NCI-H128 (cell line): ENCODE measurements at regions not wholly inside any gene's neighbourhood (a gene's known extent, or its start where the extent isn't known, plus 50 kb on each side); places are given as distances from the start of the nearest gene placed in this dataset.
"Not testable (repeated sequence)": the region's sequence is repeated elsewhere in the genome, so short reads cannot be mapped to it uniquely, and the experiment has no call there.

Experiments used
- DNase-seq: peaks from one replicate; lab custom pipeline; 2025; ENCODE audit not compliant: unreplicated experiment; lab: John Stamatoyannopoulos, UW

GRCh38 chr3:5673521-5673920 lies 486.0 kb downstream of the EDEM1 start:
- DNase-seq: no peak

- DNase-seq: no peak
These were observed 487.8 kb downstream of the EDEM1 start for GRCh38 chr3:5675319-5675718.

- DNase-seq: no peak
These were observed 490.0 kb downstream of the EDEM1 start for GRCh38 chr3:5677555-5677954.

GRCh38 chr3:5678248-5678647 lies 490.7 kb downstream of the EDEM1 start:
- DNase-seq: no peak

GRCh38 chr3:5678844-5679243 lies 491.3 kb downstream of the EDEM1 start:
- no peak for DNase-seq

DNA sequence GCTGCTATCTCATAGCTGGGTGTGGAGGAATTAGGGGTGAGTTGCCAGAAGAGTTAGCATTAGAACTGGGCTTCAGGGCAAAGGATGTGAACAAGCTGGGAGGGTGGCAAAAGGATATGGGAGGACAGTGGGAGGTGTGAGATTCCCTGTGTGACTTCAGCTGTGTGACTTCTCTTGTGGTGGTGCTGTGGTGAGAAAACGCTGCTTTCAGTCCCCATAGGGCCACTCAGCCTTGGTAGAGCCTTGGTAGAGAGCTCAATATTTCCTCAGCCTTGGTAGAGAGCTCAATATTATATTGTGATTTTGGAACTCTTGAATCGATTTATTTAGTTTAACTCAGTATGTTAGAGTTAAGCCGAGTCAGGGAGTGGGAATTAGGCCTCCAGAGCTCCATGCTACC lies 499.7 kb downstream of the EDEM1 start:
- no peak for DNase-seq

DNA sequence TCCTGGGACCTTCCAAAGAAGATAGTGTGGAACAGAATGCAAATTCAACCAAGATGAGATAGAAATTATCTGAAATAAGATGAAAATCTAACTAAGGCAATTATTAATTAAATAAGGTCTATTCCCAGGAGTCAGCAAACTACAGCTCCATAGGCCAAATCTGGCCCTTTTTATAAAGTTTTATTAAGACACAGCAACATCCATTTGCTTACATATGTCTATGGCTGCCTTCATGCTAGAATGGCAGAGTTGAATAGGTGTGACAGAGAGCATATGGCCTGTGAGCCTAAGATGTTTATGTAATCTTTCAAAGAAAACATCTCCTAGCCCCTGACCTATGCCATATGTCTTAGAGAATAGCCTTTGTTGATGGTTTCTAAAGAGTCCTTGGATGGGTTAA lies 503.0 kb downstream of the EDEM1 start:
- no peak for DNase-seq

DNA sequence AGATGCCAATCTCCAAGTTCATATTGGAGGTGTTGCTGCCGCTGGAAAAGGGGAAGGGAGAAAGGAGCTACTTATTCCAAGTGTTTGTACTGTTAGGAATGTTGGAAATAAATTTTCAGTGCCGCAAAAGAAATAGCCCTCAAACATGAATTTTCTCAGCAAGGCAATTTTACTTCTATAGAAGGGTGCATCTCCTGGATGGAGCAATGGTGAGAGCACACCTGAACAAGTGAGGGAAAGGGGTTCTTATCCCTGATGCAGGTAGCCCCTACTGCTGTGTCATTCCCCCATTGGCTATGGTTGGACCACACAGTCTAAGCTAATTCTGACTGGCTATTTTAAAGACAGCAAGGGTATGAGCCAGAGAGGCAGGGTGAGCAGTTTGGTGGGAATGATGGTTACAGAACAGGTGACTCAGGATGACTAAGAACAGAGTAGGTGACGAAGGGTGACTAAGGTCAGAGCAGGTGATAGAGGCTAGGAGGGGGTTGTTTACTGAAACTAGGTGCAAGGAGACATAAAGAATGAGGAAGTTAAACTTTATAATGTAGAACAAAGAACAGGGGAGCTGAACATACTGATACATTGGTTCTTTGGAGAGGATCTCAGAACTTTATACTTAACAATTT lies 503.5 kb downstream of the EDEM1 start:
- no peak for DNase-seq

- DNase-seq: no peak
These were observed 504.9 kb downstream of the EDEM1 start for GRCh38 chr3:5692446-5692845.

- no peak for DNase-seq
These were observed 506.8 kb downstream of the EDEM1 start for GRCh38 chr3:5694266-5694665.

- no peak for DNase-seq
These were observed 511.3 kb downstream of the EDEM1 start for GRCh38 chr3:5698851-5699250.

DNA sequence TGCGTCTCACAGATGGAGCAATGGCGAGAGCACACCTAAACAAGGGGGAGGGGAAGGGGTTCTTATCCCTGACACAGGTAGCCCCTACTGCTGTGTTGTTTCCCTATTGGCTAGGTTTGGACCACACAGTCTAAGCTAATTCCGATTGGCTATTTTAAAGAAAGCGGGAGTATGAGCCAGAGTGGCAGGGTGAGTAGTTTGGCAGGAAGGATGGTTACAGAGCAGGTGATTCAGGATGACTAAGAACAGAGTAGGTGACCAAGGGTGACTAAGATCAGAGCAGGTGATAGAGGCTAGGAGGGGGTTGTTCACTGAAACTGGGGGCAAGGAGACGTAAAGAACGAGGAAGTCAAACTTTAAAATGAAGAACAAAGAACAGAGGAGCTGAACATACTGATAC lies 511.8 kb downstream of the EDEM1 start:
- no peak for DNase-seq

DNA sequence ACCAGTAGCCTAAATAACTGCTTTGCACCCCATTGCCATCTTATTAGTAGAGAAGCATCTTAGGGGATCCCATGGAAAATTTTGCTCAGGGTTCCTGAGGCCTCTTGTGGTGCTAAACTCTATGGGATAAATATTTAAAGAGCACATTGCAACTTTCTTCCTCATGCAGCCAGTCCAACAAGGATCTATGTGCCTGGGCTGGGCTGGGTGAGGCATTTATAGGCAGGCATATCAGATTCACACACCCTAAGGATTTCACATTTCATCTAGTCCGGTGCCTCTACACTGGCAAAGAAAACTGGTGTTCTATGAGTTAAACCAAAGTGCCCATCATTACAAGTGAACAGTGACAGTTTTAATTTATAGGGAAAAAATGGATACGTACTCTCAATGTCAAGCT lies 512.3 kb downstream of the EDEM1 start:
- no peak for DNase-seq

GRCh38 chr3:5701005-5701404 lies 513.5 kb downstream of the EDEM1 start:
- not testable (repeated sequence) for DNase-seq

DNA sequence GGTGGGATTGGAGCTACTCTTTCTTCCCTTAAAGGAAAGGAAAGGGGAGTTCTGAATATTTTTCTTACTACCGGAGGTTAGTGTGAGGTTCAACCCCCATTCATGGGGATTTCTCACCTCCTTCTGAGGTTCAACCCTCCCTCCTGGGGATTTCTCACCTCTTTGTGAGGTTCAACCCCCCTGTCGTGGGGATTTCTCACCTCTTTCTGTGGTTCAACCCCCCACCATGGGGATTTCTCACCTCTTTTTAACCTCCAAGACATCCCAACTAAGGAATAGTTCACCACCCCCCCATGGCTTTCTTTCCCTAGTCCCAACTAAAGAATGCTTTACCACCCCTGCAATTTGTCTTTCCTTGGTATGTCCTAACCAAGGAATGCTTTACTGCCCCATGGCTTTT lies 520.3 kb downstream of the EDEM1 start:
- no peak for DNase-seq

DNA sequence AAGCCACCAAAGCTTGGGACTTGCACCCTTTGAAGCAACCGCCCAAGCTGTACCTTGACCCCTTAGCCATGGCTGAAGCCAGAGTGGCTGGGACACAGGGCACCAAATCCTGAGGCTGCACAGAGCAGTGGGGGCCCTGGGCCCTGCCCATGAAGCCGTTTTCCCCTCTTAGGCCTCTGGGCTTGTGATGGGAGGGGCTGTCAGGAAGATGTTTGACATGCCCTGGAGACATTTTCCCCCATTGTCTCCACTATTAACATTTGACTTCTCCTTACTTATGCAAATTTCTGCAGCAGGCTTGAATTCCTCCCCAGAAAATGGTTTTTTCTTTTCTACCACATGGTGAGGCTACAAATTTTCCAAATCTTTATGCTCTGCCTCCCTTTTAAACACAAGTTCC lies 522.2 kb downstream of the EDEM1 start:
- DNase-seq: no peak

DNA sequence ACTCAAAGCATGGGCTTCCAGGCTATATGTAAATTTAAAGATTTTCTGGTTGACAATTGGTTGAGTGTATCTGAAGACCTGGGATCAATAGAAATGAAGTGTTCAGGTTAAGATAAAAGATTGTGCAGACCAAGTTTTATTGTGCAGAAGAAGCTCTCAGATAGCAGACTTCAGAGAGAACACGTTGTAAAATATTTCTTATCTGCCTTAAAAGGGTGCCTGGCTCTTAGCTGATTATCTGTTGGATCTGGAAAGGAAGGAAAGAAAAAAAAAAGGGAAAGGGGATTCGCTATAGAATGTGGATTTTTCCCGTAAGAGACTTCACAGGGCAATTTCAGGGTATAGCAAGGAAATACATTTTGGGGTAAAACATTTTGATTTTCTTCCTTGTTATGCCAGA lies 523.2 kb downstream of the EDEM1 start:
- no peak for DNase-seq

DNA sequence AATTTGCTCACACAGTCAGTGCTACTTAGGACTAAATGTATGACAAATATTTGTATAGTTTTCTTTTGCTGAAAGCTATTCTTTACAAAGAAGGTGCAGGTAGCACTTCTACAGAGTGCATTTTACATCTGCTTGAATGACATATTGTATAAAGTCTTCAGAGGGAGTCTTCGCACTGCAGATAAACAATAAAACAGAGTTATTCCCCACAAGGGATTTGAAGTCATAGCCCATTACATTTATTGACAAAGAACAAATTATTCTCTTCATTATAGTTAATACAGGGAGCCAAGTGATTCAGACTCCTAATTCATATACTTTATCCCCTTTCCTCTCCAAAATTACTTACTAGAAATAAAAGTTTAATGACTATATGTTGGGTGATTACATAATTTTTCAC lies 529.7 kb downstream of the EDEM1 start:
- no peak for DNase-seq

DNA sequence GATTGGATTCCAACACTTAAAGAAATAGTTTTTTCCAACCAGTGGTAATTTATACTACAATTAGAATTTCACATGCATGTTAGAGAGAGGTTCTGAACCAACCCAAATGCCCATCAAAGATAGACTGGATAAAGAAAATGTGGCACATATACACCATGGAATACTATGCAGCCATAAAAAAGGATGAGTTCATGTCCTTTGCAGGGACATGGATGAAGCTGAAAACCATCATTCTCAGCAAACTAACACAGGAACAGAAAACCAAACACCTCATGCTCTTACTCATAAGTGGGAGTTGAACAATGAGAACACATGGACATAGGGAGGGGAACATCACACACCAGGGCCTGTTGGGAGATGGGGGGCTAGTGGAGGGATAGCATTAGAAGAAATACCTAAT lies 532.2 kb downstream of the EDEM1 start:
- DNase-seq: not testable (repeated sequence)

GRCh38 chr3:5725801-5726200 lies 538.3 kb downstream of the EDEM1 start:
- no peak for DNase-seq

DNA sequence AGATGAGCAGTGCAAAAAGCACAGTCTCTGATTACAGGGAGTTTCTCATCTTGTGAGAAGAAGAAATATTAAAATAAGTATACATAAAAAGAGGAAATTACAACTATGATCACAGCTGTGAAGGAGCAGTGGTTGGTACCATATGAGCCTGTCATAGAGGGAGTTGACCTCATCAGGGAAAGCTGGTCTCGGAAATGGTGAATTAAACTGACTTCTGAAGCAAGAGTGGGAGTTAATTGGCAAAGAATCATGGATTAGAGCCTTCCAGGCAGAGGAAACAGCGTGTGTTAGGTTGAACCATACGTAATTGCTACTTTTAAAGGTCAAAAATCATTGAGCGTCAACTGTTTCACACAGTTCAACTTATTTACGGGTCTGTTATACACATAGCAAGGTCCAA lies 539.1 kb downstream of the EDEM1 start:
- no peak for DNase-seq

GRCh38 chr3:5727743-5728484 lies 540.4 kb downstream of the EDEM1 start:
- DNase-seq: no peak

GRCh38 chr3:5729852-5730251 lies 542.3 kb downstream of the EDEM1 start:
- no peak for DNase-seq
